Forelimb muscle (tissue), 1 donor: ENCODE measurements at regions not wholly inside any gene's neighbourhood (a gene's known extent, or its start where the extent isn't known, plus 50 kb on each side); places are given as distances from the start of the nearest gene placed in this dataset.
"Not testable (repeated sequence)": the region's sequence is repeated elsewhere in the genome, so short reads cannot be mapped to it uniquely, and the experiment has no call there.

Source experiments
- DNase-seq: peaks from one replicate; pipeline ENCODE4 v3.0.0-alpha.2; 2013; ENCODE audit warnings: low read depth

GRCh38 chr12:93979189-93979588, 169.2 kb upstream of the PLXNC1 start:
- DNase-seq, result no peak

- DNase-seq, result no peak
Observed at GRCh38 chr12:93980711-93981110, 167.7 kb upstream of the PLXNC1 start.

- DNase-seq, result no peak
Observed at GRCh38 chr12:93981411-93981810, 167.0 kb upstream of the PLXNC1 start.

GRCh38 chr12:93982771-93983315, 165.5 kb upstream of the PLXNC1 start:
- DNase-seq, result no peak

GRCh38 chr12:93984005-93984404, 164.4 kb upstream of the PLXNC1 start:
- no peak for DNase-seq

- DNase-seq, result no peak
Observed at GRCh38 chr12:93989949-93990348, 158.4 kb upstream of the PLXNC1 start.

GRCh38 chr12:93990832-93991803, 157.3 kb upstream of the PLXNC1 start:
- DNase-seq, result peak; percentile 40

GRCh38 chr12:93991829-93992461, 156.4 kb upstream of the PLXNC1 start:
- peak; percentile 60 for DNase-seq

GRCh38 chr12:93994721-93995120, 153.7 kb upstream of the PLXNC1 start:
- DNase-seq, result peak; percentile 49

GRCh38 chr12:93996321-93996720, 152.1 kb upstream of the PLXNC1 start:
- no peak for DNase-seq

- DNase-seq, result no peak
Observed at GRCh38 chr12:94001691-94002090, 146.7 kb upstream of the PLXNC1 start.

- not testable (repeated sequence) for DNase-seq
Observed at GRCh38 chr12:94002925-94003324, 145.5 kb upstream of the PLXNC1 start.

GRCh38 chr12:94007833-94008232, 140.5 kb upstream of the PLXNC1 start:
- not testable (repeated sequence) for DNase-seq

GRCh38 chr12:94010307-94010706, 138.1 kb upstream of the PLXNC1 start:
- no peak for DNase-seq

- peak; percentile 62 for DNase-seq
Observed at GRCh38 chr12:94012071-94012470, 136.3 kb upstream of the PLXNC1 start.

GRCh38 chr12:94012590-94012989, 135.8 kb upstream of the PLXNC1 start:
- DNase-seq, result no peak

GRCh38 chr12:94017247-94017646, 131.1 kb upstream of the PLXNC1 start:
- DNase-seq, result not testable (repeated sequence)

- no peak for DNase-seq
Observed at GRCh38 chr12:94020335-94020734, 128.0 kb upstream of the PLXNC1 start.

GRCh38 chr12:94023879-94024278, 124.5 kb upstream of the PLXNC1 start:
- no peak for DNase-seq

- DNase-seq, result no peak
Observed at GRCh38 chr12:94025068-94025467, 123.3 kb upstream of the PLXNC1 start.

GRCh38 chr12:94025756-94026155, 122.6 kb upstream of the PLXNC1 start:
- DNase-seq, result no peak

- no peak for DNase-seq
Observed at GRCh38 chr12:94026596-94026995, 121.8 kb upstream of the PLXNC1 start.

GRCh38 chr12:94027561-94027960, 120.8 kb upstream of the PLXNC1 start:
- DNase-seq, result no peak
